IPS-18a (cell line): ENCODE measurements at regions not wholly inside any gene's neighbourhood (a gene's known extent, or its start where the extent isn't known, plus 50 kb on each side); places are given as distances from the start of the nearest gene placed in this dataset.
A peak's percentile ranks its signal among the peaks of the same experiment; 100 is the strongest.

Experiments
- H3K27ac ChIP-seq: one replicate; pipeline ENCODE4 v1.5.1; 2013; ENCODE audit warnings: low read length
- H3K27me3 ChIP-seq: one replicate; pipeline ENCODE4 v1.6.1; 2013; ENCODE audit warnings: mild to moderate bottlenecking, low read length; ENCODE audit not compliant: control insufficient read depth, insufficient read depth
- H3K36me3 ChIP-seq: one replicate; pipeline ENCODE4 v1.6.1; 2013; ENCODE audit warnings: low read depth, low read length; ENCODE audit not compliant: control insufficient read depth
- H3K4me1 ChIP-seq: one replicate; pipeline ENCODE4 v1.6.1; 2013; ENCODE audit warnings: low read depth, low read length; ENCODE audit not compliant: control insufficient read depth
- H3K4me3 ChIP-seq: one replicate; pipeline ENCODE4 v1.5.1; 2013; ENCODE audit warnings: low read length
- H3K9ac ChIP-seq: one replicate; pipeline ENCODE4 v1.6.1; 2013; ENCODE audit warnings: mild to moderate bottlenecking, low read length, moderate library complexity
- H3K9me3 ChIP-seq: one replicate; pipeline ENCODE4 v1.6.1; 2013; ENCODE audit warnings: low read depth, low read length; ENCODE audit not compliant: control insufficient read depth

DNA sequence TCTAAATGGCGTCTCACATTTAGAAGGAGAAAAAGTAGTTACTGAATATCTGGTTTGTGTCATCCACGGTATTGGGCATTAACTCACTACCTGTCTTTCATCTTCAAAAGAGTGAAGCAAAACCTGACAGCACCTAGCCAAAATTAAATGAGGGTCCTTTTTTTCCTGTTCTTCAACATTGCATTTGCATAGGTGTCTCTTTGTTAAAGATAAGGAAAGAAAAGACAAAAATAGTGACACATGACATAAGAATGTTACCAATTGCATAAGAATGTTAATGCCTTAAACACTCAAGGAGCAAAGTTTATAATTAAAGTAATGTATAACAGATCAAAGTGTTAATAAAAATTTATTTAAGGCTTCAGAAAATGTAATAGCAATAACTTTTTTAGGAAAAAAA, 61.4 kb upstream of the MANEA start:
- no peaks in the 10 kb centered on the region for H3K36me3 ChIP-seq
- H3K9me3 ChIP-seq: no peaks in the 10 kb centered on the region
- H3K27me3 ChIP-seq: no peaks in the 10 kb centered on the region
- H3K4me1 ChIP-seq: peaks cover 31% of the 10 kb centered on the region
- H3K4me3 ChIP-seq: peak overlapping the region; percentile 13
- no peak overlapping the region for H3K27ac ChIP-seq
- no peak overlapping the region for H3K9ac ChIP-seq

DNA sequence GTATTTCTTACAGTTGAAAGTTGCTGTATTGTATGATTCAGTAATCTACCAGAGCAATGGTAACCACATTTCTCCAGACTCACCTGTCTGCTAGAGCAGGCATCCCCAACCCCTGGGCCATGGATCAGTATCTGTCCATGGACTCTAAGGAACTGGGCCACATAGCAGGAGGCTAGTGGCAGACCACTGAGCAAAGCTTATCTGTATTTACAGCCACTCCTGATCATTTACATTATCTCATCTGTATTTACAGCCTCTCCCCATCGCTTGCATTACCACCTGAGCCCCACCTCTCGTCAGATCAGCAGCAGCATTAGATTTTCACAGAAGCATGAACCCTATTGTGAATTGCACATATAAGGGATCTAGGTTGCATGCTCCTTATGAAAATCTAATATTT, 60.3 kb upstream of the MANEA start:
- Histone ChIP-seq H3K27me3 (no peaks in the 10 kb centered on the region), H3K36me3 (no peaks in the 10 kb centered on the region), H3K9ac (no peak overlapping the region), H3K9me3 (no peaks in the 10 kb centered on the region), H3K27ac (no peak overlapping the region), H3K4me1 (peaks cover 41% of the 10 kb centered on the region), H3K4me3 (no peak overlapping the region)

DNA sequence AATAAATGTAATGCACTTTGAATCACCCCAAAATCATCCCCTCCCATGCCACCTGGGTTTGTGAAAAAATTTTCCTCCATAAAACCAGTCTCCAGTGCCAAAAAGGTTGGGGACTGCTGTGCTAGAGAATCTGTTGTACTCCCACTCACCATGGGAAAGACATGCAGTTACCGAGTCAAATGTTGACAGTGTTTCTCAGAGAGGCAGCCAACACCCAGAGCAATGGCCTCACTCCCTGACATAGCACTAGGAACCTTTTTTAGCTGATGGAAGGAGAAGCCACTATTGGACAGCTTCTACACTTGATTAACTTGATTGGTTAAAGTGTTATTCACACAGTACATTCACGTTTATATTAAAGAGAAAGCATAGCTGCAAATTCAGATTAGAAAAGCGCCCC, 59.8 kb upstream of the MANEA start:
- H3K36me3 ChIP-seq: no peaks in the 10 kb centered on the region
- no peaks in the 10 kb centered on the region for H3K9me3 ChIP-seq
- no peak overlapping the region for H3K4me3 ChIP-seq
- no peak overlapping the region for H3K27ac ChIP-seq
- H3K27me3 ChIP-seq: no peaks in the 10 kb centered on the region
- H3K9ac ChIP-seq: no peak overlapping the region
- peaks cover 42% of the 10 kb centered on the region for H3K4me1 ChIP-seq

DNA sequence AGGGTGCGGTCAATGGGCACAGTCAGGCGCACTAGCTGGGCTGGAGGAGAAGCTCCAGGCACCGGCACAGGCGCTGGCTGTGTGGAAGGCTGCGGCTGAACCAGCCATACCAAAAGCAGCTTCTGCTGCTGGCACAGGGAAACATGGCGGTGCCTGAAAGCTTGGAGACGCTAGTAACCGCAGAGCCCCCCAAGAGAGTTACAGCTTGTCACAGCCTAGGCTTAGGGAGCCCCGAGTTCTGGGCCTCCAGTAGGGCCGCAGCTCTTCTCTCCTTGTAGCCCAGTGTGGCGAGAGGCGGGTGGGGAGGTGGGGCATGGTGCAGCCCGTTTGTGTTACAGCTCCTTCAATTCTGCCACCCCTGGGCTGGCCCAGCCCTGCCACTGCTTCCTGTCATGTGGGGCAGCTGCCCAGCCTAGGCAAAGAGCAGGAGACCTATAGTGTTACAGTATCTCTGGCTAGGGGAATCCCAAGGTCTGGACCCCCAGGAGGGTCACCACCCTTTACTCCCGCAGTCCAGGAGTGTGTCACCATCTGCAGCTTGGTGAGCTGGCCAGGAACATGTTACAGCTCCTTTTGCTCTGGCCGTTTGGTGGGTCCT, 58.6 kb upstream of the MANEA start:
- H3K27ac ChIP-seq: no peak overlapping the region
- no peaks in the 10 kb centered on the region for H3K9me3 ChIP-seq
- no peaks in the 10 kb centered on the region for H3K36me3 ChIP-seq
- no peak overlapping the region for H3K4me3 ChIP-seq
- H3K9ac ChIP-seq: no peak overlapping the region
- peaks cover 42% of the 10 kb centered on the region for H3K4me1 ChIP-seq
- H3K27me3 ChIP-seq: no peaks in the 10 kb centered on the region

DNA sequence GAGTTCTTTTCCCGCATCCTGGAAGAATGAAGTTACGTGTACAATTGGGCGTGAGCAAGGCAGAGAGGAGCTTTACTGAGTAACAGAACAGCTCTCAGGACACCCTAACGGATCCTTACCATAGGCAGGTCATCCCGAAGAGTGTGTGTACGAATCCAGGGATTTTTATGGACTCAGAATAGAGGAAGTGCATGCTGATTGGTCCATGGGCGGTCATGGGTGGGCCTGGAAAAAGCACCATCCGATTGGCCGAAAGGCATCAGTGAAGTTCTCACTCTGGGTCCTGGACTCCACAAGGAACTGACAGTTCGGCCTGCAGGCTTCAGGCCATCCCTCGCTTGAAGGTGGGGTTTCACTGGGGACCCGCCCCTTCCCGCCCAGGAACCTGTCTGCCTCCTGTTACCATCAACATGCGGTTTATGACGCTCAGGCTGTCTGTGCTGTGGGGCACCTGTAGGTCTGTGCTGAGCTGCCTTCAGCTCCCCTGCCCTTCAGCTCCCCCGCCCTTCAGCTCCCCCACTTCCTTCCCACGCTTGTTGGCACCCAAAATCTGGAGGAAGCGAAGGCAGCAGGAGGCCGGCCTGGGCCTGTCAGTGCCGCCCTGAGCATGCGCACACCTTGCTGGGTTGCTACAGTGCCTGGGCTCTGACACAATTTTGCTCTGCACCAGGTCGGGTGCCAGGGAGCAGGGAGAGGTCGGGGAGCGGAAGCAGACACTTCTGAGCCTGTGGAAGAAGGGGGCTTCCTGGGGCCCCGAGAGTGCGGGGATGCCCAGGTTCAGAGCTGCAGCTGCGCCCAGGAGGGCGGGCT, 57.9 kb upstream of the MANEA start:
- Histone ChIP-seq H3K9ac (no peak overlapping the region), H3K9me3 (no peaks in the 10 kb centered on the region), H3K27me3 (no peaks in the 10 kb centered on the region), H3K27ac (no peak overlapping the region), H3K36me3 (no peaks in the 10 kb centered on the region), H3K4me1 (peaks cover 38% of the 10 kb centered on the region), H3K4me3 (no peak overlapping the region)

DNA sequence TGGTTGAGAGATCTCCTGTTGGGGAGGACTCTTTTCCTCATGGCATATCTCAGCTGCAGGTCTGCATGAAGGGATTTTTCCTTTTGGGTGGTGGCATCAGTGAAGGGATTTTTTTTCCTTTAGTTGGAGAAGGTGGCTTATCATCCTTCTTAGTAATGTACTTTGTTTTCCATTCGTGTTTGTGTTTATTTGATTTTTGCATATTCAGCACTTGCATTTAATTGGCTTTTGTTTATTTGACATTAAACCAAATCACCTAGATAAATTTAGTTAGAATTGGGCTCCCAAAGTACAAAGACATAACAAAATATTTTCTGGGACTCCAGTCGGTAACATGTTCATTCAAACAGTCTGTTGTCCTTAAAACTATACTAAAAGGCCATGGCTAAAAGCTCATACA, 56.2 kb upstream of the MANEA start:
- Histone ChIP-seq H3K36me3 (no peaks in the 10 kb centered on the region), H3K27me3 (no peaks in the 10 kb centered on the region), H3K4me3 (no peak overlapping the region), H3K4me1 (peaks cover 22% of the 10 kb centered on the region), H3K27ac (no peak overlapping the region), H3K9me3 (no peaks in the 10 kb centered on the region), H3K9ac (no peak overlapping the region)
